ENCODE measurements at regions not wholly inside any gene's neighbourhood (a gene's known extent, or its start where the extent isn't known, plus 50 kb on each side); places are given as distances from the start of the nearest gene placed in this dataset.

GRCh38 chr4:135605076-135605475 is 1403.5 kb upstream of the PABPC4L start:
- Histone ChIP-seq H3K27me3 (no peaks in the 10 kb centered on the region), H3K4me1 (no peaks in the 10 kb centered on the region), H3K4me3 (no peak overlapping the region), H3K36me3 (no peaks in the 10 kb centered on the region), H3K9me3 (peaks cover 0 to 1% (median 0%) of the 10 kb centered on the region in 4 donors), H3K27ac (no peak overlapping the region)
- no peak for TF ChIP-seq POLR2AphosphoS5 (IDR thresholded peaks at IDR 0.05)
- TF ChIP-seq CTCF (IDR thresholded peaks at IDR 0.05): no peak
- no peak for TF ChIP-seq EP300 (IDR thresholded peaks at IDR 0.05)
- no peak for TF ChIP-seq POLR2A (IDR thresholded peaks at IDR 0.05)
- DNase-seq (no peak), ATAC-seq (ENCODE audit: low FRiP score in 2 of 2) (no peak)
- 35 to 47% methylated on average over 1 of the region's 1 CpG for WGBS, 2 donors

- no peaks in the 10 kb centered on the region for H3K4me1 ChIP-seq
- DNase-seq: no peak
- no peak overlapping the region for H3K27ac ChIP-seq
- ATAC-seq (ENCODE audit: low FRiP score in 2 of 2): no peak
- H3K27me3 ChIP-seq: no peaks in the 10 kb centered on the region
- TF ChIP-seq POLR2A (IDR thresholded peaks at IDR 0.05) (no peak), CTCF (IDR thresholded peaks at IDR 0.05) (no peak), POLR2AphosphoS5 (IDR thresholded peaks at IDR 0.05) (no peak), EP300 (IDR thresholded peaks at IDR 0.05) (no peak)
- no peaks in the 10 kb centered on the region for H3K36me3 ChIP-seq
- H3K9me3 ChIP-seq: peaks cover 0 to 4% (median 2%) of the 10 kb centered on the region in 4 donors
- no peak overlapping the region for H3K4me3 ChIP-seq
- WGBS, 2 donors: 79 to 83% methylated on average over 1 of the region's 1 CpG
These were observed 1402.9 kb upstream of the PABPC4L start for GRCh38 chr4:135604531-135604930.

- Histone ChIP-seq H3K27ac (no peak overlapping the region), H3K36me3 (no peaks in the 10 kb centered on the region), H3K4me1 (no peaks in the 10 kb centered on the region), H3K27me3 (no peaks in the 10 kb centered on the region), H3K9me3 (peaks cover 0 to 15% (median 5%) of the 10 kb centered on the region in 4 donors), H3K4me3 (no peak overlapping the region)
- TF ChIP-seq EP300 (IDR thresholded peaks at IDR 0.05): no peak
- TF ChIP-seq POLR2AphosphoS5 (IDR thresholded peaks at IDR 0.05): no peak
- TF ChIP-seq POLR2A (IDR thresholded peaks at IDR 0.05): no peak
- WGBS, 2 donors: 50 to 77% methylated on average over 1 of the region's 1 CpG
- ATAC-seq (ENCODE audit: low FRiP score in 2 of 2) (no peak), DNase-seq (no peak)
These were observed 1399.8 kb upstream of the PABPC4L start for GRCh38 chr4:135601351-135601750.

- Histone ChIP-seq H3K27ac (no peak overlapping the region), H3K36me3 (no peaks in the 10 kb centered on the region), H3K4me3 (no peak overlapping the region), H3K4me1 (no peaks in the 10 kb centered on the region), H3K9me3 (peaks cover 0 to 22% (median 6%) of the 10 kb centered on the region in 4 donors), H3K27me3 (no peaks in the 10 kb centered on the region)
- DNase-seq (no peak), ATAC-seq (ENCODE audit: low FRiP score in 2 of 2) (no peak)
- TF ChIP-seq POLR2AphosphoS5 (IDR thresholded peaks at IDR 0.05): no peak
- no peak for TF ChIP-seq CTCF (IDR thresholded peaks at IDR 0.05)
- TF ChIP-seq POLR2A (IDR thresholded peaks at IDR 0.05): no peak
- no peak for TF ChIP-seq EP300 (IDR thresholded peaks at IDR 0.05)
- 30 to 48% methylated on average over 1 of the region's 1 CpG for WGBS, 2 donors
These were observed 1396.6 kb upstream of the PABPC4L start for GRCh38 chr4:135598151-135598550.

GRCh38 chr4:135594521-135594920 is 1392.9 kb upstream of the PABPC4L start:
- no peaks in the 10 kb centered on the region for H3K27me3 ChIP-seq
- DNase-seq: no peak
- H3K4me3 ChIP-seq: no peak overlapping the region
- peaks cover 0 to 18% (median 4%) of the 10 kb centered on the region in 4 donors for H3K9me3 ChIP-seq
- H3K27ac ChIP-seq: no peak overlapping the region
- no peaks in the 10 kb centered on the region for H3K4me1 ChIP-seq
- H3K36me3 ChIP-seq: no peaks in the 10 kb centered on the region
- TF ChIP-seq POLR2A (IDR thresholded peaks at IDR 0.05) (no peak), CTCF (IDR thresholded peaks at IDR 0.05) (no peak), POLR2AphosphoS5 (IDR thresholded peaks at IDR 0.05) (no peak)
- ATAC-seq (ENCODE audit: low FRiP score in 2 of 2): no peak
- WGBS, 2 donors: 87 to 93% methylated on average over 1 of the region's 1 CpG

Data from upper lobe of left lung (tissue), 6 donors.